Spleen (tissue), 7 donors: ENCODE measurements at regions not wholly inside any gene's neighbourhood (a gene's known extent, or its start where the extent isn't known, plus 50 kb on each side); places are given as distances from the start of the nearest gene placed in this dataset.

ENCODE experiments used
- CTCF ChIP-seq, 11 experiments: fragments of 200-600 bp in 7 of 11; fragments of 450-650 bp in 4 of 11; sonication (generic) in 4 of 11; IDR thresholded peaks in 8 of 11; conservative IDR thresholded peaks in 3 of 11; 1 replicate in 7 of 11; 2 replicates in 4 of 11; pipeline versions ENCODE4 v1.4.0 to v1.8.0; 2016 to 2021; ENCODE audit warnings: antibody characterized with exemption in 11 of 11, inconsistent platforms in 4 of 11, mild to moderate bottlenecking in 1 of 11
- POLR2AphosphoS5 ChIP-seq, 3 donors: sonication (generic); formaldehyde crosslinking; IDR thresholded peaks; one replicate each; pipeline ENCODE4 v1.5.1; 2017; ENCODE audit warnings: antibody characterized with exemption in 3 of 3
- donor health status: DM: no; HTN: no; CAD: no; lungs with moderate emphysema.
- donor health status: DM: no; HTN: no; CAD: no.
- donor health status: DM: no; HTN: no; CAD: no.

DNA sequence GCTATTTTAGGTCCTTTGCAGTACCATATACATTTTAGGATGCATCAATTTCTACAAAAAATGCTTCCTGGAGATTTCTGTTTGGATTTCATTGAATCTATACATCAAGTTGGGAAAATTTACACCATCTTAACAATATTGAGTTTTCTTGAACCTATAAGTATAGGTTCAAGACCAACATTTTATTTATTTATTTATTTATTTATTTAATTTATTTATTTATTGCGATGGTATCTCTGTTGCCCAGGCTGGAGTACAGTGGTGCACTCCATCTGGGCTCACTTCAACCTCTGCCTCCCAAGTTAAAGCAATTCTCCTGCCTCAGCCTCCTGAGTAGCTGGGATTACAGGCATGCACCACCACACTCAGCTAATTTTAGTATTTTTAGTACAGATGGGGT is 125.0 kb upstream of the HS3ST2 start:
- TF ChIP-seq POLR2AphosphoS5 (IDR thresholded peaks at IDR 0.05) (no peak), CTCF (IDR thresholded peaks at IDR 0.05 in 8 of 11, conservative IDR thresholded peaks at IDR 0.05 in 3 of 11) (no peak)
